Hepatocyte (in vitro differentiated cells): ENCODE measurements at regions not wholly inside any gene's neighbourhood (a gene's known extent, or its start where the extent isn't known, plus 50 kb on each side); places are given as distances from the start of the nearest gene placed in this dataset.

Experiments
- EZH2 ChIP-seq: fragments of 200-600 bp; sonication (generic); IDR thresholded peaks from 2 replicates; pipeline ENCODE4 v1.6.1; 2016; ENCODE audit warnings: antibody characterized with exemption, mild to moderate bottlenecking, borderline replicate concordance
- EZH2phosphoT487 ChIP-seq: fragments of 200-600 bp; sonication (generic); IDR thresholded peaks from one replicate; pipeline ENCODE4 v1.6.1; 2018; ENCODE audit warnings: antibody characterized with exemption, mild to moderate bottlenecking, low read depth, moderate library complexity; ENCODE audit not compliant: unreplicated experiment, severe bottlenecking
- TF ChIP-seq, protein P1 (sequence below): fragments of 200-600 bp; sonication (generic); IDR thresholded peaks from 2 replicates; pipeline ENCODE4 v1.5.1; 2016; ENCODE audit warnings: antibody characterized with exemption, mild to moderate bottlenecking; ENCODE audit not compliant: poor library complexity

DNA sequence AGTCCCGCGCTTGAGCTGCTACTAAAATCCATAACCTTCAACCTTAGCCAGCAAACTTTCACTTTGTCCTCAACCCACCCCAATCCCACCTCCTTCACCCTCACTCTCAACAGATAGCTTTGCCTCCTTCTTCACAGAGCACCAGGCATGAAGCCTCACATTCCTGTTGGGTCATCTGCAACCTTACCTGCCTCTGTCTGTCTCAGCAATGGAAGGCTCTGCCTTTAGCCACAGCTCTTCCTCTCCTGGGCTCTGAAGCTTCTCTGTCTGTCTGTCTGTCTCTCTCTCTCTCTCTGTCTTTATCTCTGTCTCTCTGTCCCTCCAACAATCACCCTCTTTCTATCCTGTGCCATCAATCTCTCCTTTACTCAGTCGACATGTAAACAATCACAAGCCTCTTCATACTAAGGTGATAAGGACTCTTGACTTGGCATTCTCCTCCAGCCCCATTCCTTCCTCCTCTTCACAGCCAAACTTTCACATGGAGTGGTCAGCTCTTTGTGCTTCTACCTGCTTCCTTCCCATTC is 220.8 kb downstream of the SPTSSA start:
- TF ChIP-seq, protein P1, sequence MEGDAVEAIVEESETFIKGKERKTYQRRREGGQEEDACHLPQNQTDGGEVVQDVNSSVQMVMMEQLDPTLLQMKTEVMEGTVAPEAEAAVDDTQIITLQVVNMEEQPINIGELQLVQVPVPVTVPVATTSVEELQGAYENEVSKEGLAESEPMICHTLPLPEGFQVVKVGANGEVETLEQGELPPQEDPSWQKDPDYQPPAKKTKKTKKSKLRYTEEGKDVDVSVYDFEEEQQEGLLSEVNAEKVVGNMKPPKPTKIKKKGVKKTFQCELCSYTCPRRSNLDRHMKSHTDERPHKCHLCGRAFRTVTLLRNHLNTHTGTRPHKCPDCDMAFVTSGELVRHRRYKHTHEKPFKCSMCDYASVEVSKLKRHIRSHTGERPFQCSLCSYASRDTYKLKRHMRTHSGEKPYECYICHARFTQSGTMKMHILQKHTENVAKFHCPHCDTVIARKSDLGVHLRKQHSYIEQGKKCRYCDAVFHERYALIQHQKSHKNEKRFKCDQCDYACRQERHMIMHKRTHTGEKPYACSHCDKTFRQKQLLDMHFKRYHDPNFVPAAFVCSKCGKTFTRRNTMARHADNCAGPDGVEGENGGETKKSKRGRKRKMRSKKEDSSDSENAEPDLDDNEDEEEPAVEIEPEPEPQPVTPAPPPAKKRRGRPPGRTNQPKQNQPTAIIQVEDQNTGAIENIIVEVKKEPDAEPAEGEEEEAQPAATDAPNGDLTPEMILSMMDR = no peak
- TF ChIP-seq EZH2phosphoT487 (no peak), EZH2 (no peak)
